Activated CD4-positive, alpha-beta T cell treated with anti-CD3 and anti-CD28 coated beads, Interleukin-2, amount 50 U/mL, for 24 hours (primary cell): ENCODE measurements at regions not wholly inside any gene's neighbourhood (a gene's known extent, or its start where the extent isn't known, plus 50 kb on each side); places are given as distances from the start of the nearest gene placed in this dataset.
"Not testable (repeated sequence)": the region's sequence is repeated elsewhere in the genome, so short reads cannot be mapped to it uniquely, and the experiment has no call there.

Source experiments
- DNase-seq, 2 donors: peaks; one replicate each; pipeline ENCODE4 v3.0.0-alpha.2; 2020; ENCODE audit warnings: low read depth in 1 of 2, low spot score in 1 of 2

DNA sequence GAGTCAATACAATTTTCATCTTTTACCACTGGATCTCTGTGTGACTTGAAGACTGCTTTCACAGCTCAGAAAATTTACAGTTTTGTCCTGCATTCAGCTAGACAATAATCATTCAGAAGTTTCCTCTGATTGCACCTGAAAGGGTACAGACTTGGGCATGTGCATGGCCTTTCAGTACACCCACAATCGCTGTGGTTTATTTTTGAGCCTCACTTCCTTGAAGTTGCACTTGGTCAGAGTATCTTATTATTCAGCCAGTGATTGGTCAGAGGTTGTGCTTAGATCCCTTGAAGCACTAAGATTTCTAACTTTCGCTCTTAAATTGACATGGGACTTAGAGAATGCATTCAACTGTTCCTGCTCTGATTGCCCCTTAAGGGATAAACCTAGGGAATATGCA lies 508.2 kb downstream of the FAM181B start:
- no peak for DNase-seq

GRCh38 chr11:82216927-82217570 lies 516.6 kb downstream of the FAM181B start:
- DNase-seq, result no peak

DNA sequence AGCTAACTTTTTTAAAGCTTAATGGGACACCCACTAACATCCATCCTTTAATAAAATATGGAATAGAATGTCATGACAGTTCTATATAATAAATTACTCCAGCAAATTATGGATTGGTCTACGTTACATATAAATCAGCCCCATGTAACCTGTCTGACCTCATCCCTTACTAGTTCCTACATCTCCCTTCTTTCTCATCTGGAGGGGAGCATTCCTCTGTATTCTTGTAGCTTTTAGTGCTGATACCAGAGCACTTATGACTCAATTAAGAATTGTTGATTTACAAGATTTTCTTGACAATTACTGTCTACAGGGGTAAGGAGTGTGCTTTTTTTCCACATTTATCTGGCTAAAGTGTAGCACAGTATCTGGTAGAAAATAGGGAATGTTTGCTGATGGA lies 523.7 kb downstream of the FAM181B start:
- DNase-seq, result no peak

GRCh38 chr11:82195283-82195682 lies 538.4 kb downstream of the FAM181B start:
- no peak for DNase-seq

GRCh38 chr11:82194521-82194920 lies 539.1 kb downstream of the FAM181B start:
- no peak for DNase-seq

- DNase-seq, result no peak
Observed at GRCh38 chr11:82191695-82192094, 542.0 kb downstream of the FAM181B start.

DNA sequence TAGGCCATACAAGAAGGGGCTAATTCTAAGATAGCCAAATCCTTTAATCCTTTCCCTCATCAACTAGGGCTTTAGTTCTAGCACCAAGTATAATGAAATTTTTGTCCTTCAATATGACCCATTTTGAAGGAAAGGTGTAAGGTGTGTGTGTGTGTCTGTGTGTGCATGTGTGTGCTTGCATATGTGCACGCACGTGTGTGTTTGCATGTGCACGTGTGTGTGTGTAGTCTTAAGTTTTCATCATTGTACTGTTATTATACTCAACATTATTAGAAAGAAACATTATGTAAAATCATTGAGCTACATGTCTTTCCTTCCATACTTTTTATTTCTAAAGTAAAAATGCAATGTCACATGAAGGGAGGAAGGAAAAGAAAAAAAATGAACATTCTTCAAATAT lies 547.7 kb downstream of the FAM181B start:
- DNase-seq, result no peak

GRCh38 chr11:82184966-82185365 lies 548.7 kb downstream of the FAM181B start:
- no peak for DNase-seq

- DNase-seq, result no peak
Observed at GRCh38 chr11:82183346-82183745, 550.3 kb downstream of the FAM181B start.

GRCh38 chr11:82182697-82183096 lies 551.0 kb downstream of the FAM181B start:
- DNase-seq, result not testable (repeated sequence)

- DNase-seq, result not testable (repeated sequence)
Observed at GRCh38 chr11:82181796-82182195, 551.9 kb downstream of the FAM181B start.

GRCh38 chr11:82176945-82177344 lies 556.7 kb downstream of the FAM181B start:
- no peak for DNase-seq

DNA sequence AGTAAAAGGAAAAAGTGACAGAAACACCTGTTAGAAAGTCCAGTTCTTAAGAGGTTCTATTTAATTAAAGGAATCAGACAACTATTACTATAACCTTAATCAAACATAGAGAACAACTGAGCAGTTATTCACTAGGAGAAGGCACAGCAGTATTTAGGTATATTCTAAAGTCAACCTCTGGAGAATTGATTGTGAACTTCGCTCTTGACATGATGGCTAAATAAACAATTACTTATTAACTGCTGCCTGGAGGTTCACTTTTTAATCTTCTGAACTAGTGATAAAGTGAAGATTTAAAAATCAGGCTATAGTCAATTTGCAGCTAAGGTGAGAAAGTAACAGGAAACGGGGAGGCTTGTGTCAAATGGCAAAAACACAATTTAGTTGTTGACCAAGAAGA lies 557.3 kb downstream of the FAM181B start:
- no peak for DNase-seq

DNA sequence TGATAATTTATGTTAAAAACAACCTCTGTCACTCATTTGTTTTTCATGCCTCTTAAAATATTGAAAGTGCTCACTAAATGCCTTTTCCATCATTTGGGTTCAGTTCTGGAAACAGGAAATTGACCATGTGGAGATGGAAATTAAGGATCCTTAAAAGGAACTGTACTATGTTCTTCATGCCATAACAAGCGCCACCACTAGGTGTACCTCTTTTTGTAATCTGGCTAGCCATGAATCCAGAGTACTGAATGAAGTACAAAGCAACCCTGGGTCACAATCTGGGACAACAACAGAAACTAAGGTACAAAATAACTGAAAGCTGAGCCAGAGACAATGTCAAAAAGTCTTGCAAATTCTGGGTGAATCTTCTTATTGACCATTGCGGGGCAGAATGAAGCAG lies 559.1 kb downstream of the FAM181B start:
- no peak for DNase-seq

- DNase-seq, result no peak
Observed at GRCh38 chr11:82146789-82147188, 586.9 kb downstream of the FAM181B start.

GRCh38 chr11:82118946-82119345 lies 614.7 kb downstream of the FAM181B start:
- no peak for DNase-seq

DNA sequence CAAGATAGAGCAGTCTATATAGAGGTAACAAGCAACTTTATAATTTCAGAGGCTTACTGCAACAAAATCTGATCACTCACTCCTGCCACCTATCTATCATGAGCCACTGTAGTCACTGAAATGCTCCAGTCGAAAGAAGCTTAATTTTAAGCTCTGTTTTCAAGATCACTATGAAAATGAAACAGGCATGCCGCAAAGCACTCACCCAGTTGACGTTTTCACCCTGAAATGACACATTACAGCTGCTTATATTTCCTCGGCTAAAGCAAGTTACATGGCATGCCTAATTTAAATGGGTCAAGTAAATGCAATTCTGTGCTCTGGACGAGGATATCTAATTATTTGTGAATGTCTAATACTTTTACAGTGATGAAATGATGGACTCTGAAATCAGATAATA lies 616.3 kb downstream of the FAM181B start:
- DNase-seq, result no peak

- DNase-seq, result no peak
Observed at GRCh38 chr11:82105331-82105998, 628.2 kb downstream of the FAM181B start.

- no peak for DNase-seq
Observed at GRCh38 chr11:82092904-82093303, 640.8 kb downstream of the FAM181B start.

DNA sequence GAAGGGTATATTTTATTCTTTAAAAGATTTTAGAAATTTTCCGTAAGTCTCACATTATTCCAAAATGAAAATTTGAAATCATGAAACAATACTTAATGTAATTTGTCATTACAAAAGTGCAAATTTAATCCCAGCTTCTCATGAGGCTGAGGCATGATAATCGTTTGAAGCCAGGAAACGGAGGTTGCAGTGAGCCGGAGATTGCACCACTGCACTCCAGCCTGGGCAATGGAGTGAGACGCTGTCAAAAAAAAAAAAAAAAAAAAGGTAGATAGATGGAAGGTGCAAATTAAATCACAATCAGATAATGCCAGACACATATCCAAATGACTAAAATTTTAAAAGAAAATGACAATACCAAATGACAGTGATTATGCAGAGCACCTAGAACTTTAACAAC lies 644.2 kb downstream of the FAM181B start:
- DNase-seq, result no peak

DNA sequence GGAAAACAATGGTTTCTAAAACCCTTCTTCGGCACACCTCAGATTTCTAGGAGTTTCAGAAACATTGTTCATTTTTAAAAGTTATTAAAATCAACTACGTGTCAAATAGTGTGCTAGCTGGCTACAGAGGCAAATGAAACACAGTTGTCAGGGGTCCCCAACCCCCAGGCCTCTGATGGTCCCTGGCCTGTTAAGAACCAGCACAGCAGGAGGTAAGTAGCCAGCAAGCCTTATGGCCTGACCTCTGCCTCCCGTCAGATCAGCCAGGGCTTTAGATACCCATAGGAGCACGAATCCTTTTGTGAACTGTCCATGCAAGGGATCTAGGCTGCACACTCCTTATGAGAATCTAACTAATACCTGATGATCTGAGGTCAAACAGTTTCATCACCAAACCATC lies 648.2 kb downstream of the FAM181B start:
- DNase-seq, result no peak

DNA sequence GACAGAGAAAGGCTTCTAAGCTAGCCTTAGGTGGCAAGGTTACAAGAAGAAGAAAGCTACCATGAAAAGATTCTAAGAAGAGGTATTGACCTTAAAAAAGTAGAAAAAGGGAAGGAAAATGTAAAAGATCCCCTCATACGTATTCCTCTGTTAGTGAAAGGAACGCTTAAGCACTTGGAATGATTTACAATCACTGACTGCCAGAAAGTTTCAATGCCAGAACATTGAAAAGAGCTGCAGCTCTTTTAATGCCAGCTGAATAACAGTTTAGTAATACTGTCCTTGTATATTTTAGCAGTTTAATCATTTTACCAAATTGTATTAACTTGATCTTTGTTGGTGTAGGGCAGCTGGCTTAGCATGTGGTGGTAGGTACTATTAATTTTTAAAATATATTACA lies 650.7 kb downstream of the FAM181B start:
- DNase-seq, result no peak

DNA sequence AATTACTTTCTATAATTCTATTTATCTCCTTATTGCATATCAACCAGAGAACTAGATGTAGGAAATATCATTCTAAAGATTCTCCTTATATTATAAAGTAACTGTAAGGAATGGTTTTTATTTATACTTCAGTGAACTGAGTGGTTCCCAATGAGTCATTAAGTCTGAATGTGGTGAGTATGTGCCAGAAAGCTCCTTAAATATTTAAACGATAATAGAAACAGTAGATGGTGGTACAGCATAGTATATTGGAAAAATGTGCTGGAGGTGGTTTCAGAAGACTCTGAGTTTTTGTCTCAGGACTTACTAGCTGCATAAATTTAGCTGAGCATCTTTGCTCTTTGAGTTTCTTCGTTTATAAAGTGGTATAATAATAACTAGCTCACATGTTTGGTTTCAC lies 653.5 kb downstream of the FAM181B start:
- DNase-seq, result no peak
